Left cardiac atrium (tissue), 4 donors: ENCODE measurements at regions not wholly inside any gene's neighbourhood (a gene's known extent, or its start where the extent isn't known, plus 50 kb on each side); places are given as distances from the start of the nearest gene placed in this dataset.
A peak's percentile ranks its signal among the peaks of the same experiment; 100 is the strongest.
"Not testable (repeated sequence)": the region's sequence is repeated elsewhere in the genome, so short reads cannot be mapped to it uniquely, and the experiment has no call there.

ENCODE experiments used
- ATAC-seq, 2 donors: fragments of 200-7000 bp; cut with Tn5 transposase; one replicate each; pipeline ENCODE4 v1.9.1; 2020; ENCODE audit warnings: mild to moderate bottlenecking in 2 of 2, moderate library complexity in 2 of 2
- DNase-seq: peaks from one replicate; pipeline ENCODE4 v3.0.0-alpha.2; 2020
- intact Hi-C, 2 donors: fragments of 100-400 bp; cut with DNase I; formaldehyde crosslinking; loops; one replicate each; pipeline versions ENCODE4 v1.14.1 to v1.15.1; 2022 to 2023
- donor health status: DM: no; HTN: yes; CAD: no.
- donor health status: DM: no; HTN: yes; CAD: no; lungs with severe emphysema.
- donor health status: DM: yes; HTN: yes; CAD: no.
- donor health status: Dilated cardiomyopathy.

GRCh38 chr21:32876426-32876825, 104.9 kb upstream of the PAXBP1 start:
- intact Hi-C loops = no loop called here
- DNase-seq (no peak), ATAC-seq (no peak)

GRCh38 chr21:32877888-32878287, 106.3 kb upstream of the PAXBP1 start:
- ATAC-seq, DNase-seq, intact Hi-C loops: not testable (repeated sequence)

GRCh38 chr21:32878661-32879060, 107.1 kb upstream of the PAXBP1 start:
- ATAC-seq (peak in 1 of 2 donors; percentile 57), DNase-seq (no peak)
- intact Hi-C loops = no loop called here

GRCh38 chr21:32881458-32881857, 109.9 kb upstream of the PAXBP1 start:
- DNase-seq (no peak), ATAC-seq (no peak)
- intact Hi-C loops = no loop called here

GRCh38 chr21:32884062-32884461, 112.5 kb upstream of the PAXBP1 start:
- DNase-seq = no peak
- intact Hi-C loops = no loop called here
- ATAC-seq = no peak

- DNase-seq = no peak
- intact Hi-C loops = no loop called here
These were observed 114.8 kb upstream of the PAXBP1 start for GRCh38 chr21:32886339-32886738.

GRCh38 chr21:32887026-32887425, 115.5 kb upstream of the PAXBP1 start:
- intact Hi-C loops = no loop called here
- ATAC-seq (no peak), DNase-seq (no peak)

More at GRCh38 chr21:32886339-32886738, 114.8 kb upstream of the PAXBP1 start:
- ATAC-seq = no peak

- no peak for ATAC-seq
- DNase-seq = no peak
- intact Hi-C loops = no loop called here
These were observed 117.4 kb upstream of the PAXBP1 start for GRCh38 chr21:32888971-32889370.

- intact Hi-C loops = no loop called here
- DNase-seq (no peak), ATAC-seq (no peak)
These were observed 118.0 kb upstream of the PAXBP1 start for GRCh38 chr21:32889596-32889995.

- ATAC-seq = no peak
- DNase-seq = no peak
- intact Hi-C loops = no loop called here
These were observed 122.8 kb upstream of the PAXBP1 start for GRCh38 chr21:32894321-32894720.

- ATAC-seq (no peak), DNase-seq (no peak)
- intact Hi-C loops = no loop called here
These were observed 124.9 kb upstream of the OLIG2 start for GRCh38 chr21:32900814-32901213.

GRCh38 chr21:32907521-32907920, 118.2 kb upstream of the OLIG2 start:
- intact Hi-C loops = no loop called here
- DNase-seq = no peak
- ATAC-seq = no peak

GRCh38 chr21:32908534-32908933, 117.2 kb upstream of the OLIG2 start:
- intact Hi-C loops = no loop called here
- DNase-seq (no peak), ATAC-seq (no peak)

- intact Hi-C loops = no loop called here
- DNase-seq (no peak), ATAC-seq (no peak)
These were observed 116.3 kb upstream of the OLIG2 start for GRCh38 chr21:32909393-32909792.

- intact Hi-C loops = no loop called here
- no peak for ATAC-seq
These were observed 111.2 kb upstream of the OLIG2 start for GRCh38 chr21:32914424-32915039.

GRCh38 chr21:32915099-32915498, 110.6 kb upstream of the OLIG2 start:
- intact Hi-C loops = no loop called here
- DNase-seq (no peak), ATAC-seq (no peak)

More at GRCh38 chr21:32914424-32915039, 111.2 kb upstream of the OLIG2 start:
- no peak for DNase-seq

- intact Hi-C loops = no loop called here
- DNase-seq = no peak
- no peak for ATAC-seq
These were observed 109.6 kb upstream of the OLIG2 start for GRCh38 chr21:32916088-32916487.

- peak in 1 of 2 donors; percentile 17 for ATAC-seq
- intact Hi-C loops = no loop called here
- no peak for DNase-seq
These were observed 109.1 kb upstream of the OLIG2 start for GRCh38 chr21:32916522-32917099.

GRCh38 chr21:32917362-32918135, 108.2 kb upstream of the OLIG2 start:
- ATAC-seq = peak in 1 of 2 donors; percentile 74

GRCh38 chr21:32918478-32919120, 107.1 kb upstream of the OLIG2 start:
- ATAC-seq (no peak), DNase-seq (no peak)
- intact Hi-C loops = no loop called here

More at GRCh38 chr21:32917362-32918135, 108.2 kb upstream of the OLIG2 start:
- DNase-seq = peak; percentile 27
- intact Hi-C loops = no loop called here
